K562 (cell line): ENCODE measurements at regions not wholly inside any gene's neighbourhood (a gene's known extent, or its start where the extent isn't known, plus 50 kb on each side); places are given as distances from the start of the nearest gene placed in this dataset.

Experiments
- ATAC-seq: fragments of 200-7000 bp; cut with Tn5 transposase; 3 replicates; pipeline ENCODE4 v1.9.1; 2020; ENCODE audit warnings: moderate library complexity
- BruUV-seq: library from RNA; stranded (reverse); fragments of 400-500 nt; replicated peaks from 2 replicates; lab custom pipeline; 2021; lab: Mats Ljungman, UMichigan
- CTCF ChIA-PET: fragments of 300-600 bp; formaldehyde crosslinking; extraction: SDS; loops from one replicate; lab custom pipeline; 2021; ENCODE audit warnings: low intra/inter-chr PET ratio; lab: Yijun Ruan, JAX
- POLR2A ChIA-PET: fragments of 300-600, 350-650 bp; sonication (Branson Sonifier 250); formaldehyde crosslinking; extraction: SDS; loops from one replicate; lab custom pipeline; 2021; ENCODE audit warnings: antibody characterized with exemption, inconsistent platforms; lab: Yijun Ruan, JAX
- DNase-seq, 4 experiments: peaks; one replicate each; pipeline versions ENCODE4 v3.0.0 to v3.0.0-alpha.2; 2011 to 2018; ENCODE audit warnings: low spot score in 3 of 4, mixed read lengths in 3 of 4; ENCODE audit errors: extremely low read depth in 1 of 4
- FAIRE-seq: peaks from 2 replicates; lab custom pipeline; 2011; peaks lifted over from hg19 to GRCh38; lab: Jason Lieb, UNC
- H2AFZ ChIP-seq: 2 replicates; pipeline ENCODE4 v1.6.0; 2011; ENCODE audit warnings: low read depth, low read length, control low read depth, inconsistent platforms
- H3K27ac ChIP-seq: fragments of 200-600 bp; 3 replicates; pipeline ENCODE4 v1.8.0; 2011; ENCODE audit warnings: low read depth, mild to moderate bottlenecking, control low read depth, inconsistent platforms, low read length, moderate library complexity, mixed read lengths; ENCODE audit errors: extremely low read depth
- H3K27me3 ChIP-seq, 2 experiments: fragments of 300-600 bp in 1 of 2; 2 replicates in 1 of 2; 3 replicates in 1 of 2; pipeline versions ENCODE4 v1.6.0 to v1.8.0; 2011; ENCODE audit warnings: inconsistent platforms in 2 of 2, low read length in 2 of 2, mild to moderate bottlenecking in 1 of 2, mixed read lengths in 1 of 2, moderate library complexity in 1 of 2; ENCODE audit not compliant: control insufficient read depth in 2 of 2, insufficient read depth in 2 of 2
- H3K36me3 ChIP-seq: fragments of 300-600 bp; 3 replicates; pipeline ENCODE4 v1.8.0; 2011; ENCODE audit warnings: mild to moderate bottlenecking, low read length, inconsistent platforms; ENCODE audit not compliant: control insufficient read depth, insufficient read depth
- H3K4me1 ChIP-seq, 2 experiments: fragments of 200-600 bp in 1 of 2; replicated peaks in 1 of 2; 2 replicates in 1 of 2; 3 replicates in 1 of 2; pipeline versions ENCODE4 v1.5.1 to v1.8.0; 2011; ENCODE audit warnings: inconsistent platforms in 2 of 2, low read length in 2 of 2, mild to moderate bottlenecking in 1 of 2, mixed read lengths in 1 of 2, moderate library complexity in 1 of 2; ENCODE audit not compliant: control insufficient read depth in 2 of 2, insufficient read depth in 2 of 2
- H3K4me2 ChIP-seq: 2 replicates; pipeline ENCODE4 v1.6.1; 2011; ENCODE audit warnings: low read length, control low read depth, inconsistent platforms, mixed read lengths; ENCODE audit not compliant: insufficient read depth
- H3K4me3 ChIP-seq: fragments of 200-600 bp; sonication (generic), shearing (Covaris generic); 2 replicates; pipeline ENCODE4 v1.5.1; 2016; ENCODE audit warnings: control low read depth, inconsistent platforms
- H3K79me2 ChIP-seq: fragments of 200-600 bp; 3 replicates; pipeline ENCODE4 v1.8.0; 2011; ENCODE audit warnings: low read length, inconsistent platforms; ENCODE audit not compliant: control insufficient read depth, insufficient read depth
- H3K9ac ChIP-seq, 2 experiments: 2 replicates each; pipeline versions ENCODE4 v1.6.0 to v1.6.1; 2011; ENCODE audit warnings: low read depth in 2 of 2, low read length in 2 of 2, control low read depth in 1 of 2, inconsistent platforms in 1 of 2, mild to moderate bottlenecking in 1 of 2, mixed read lengths in 1 of 2; ENCODE audit not compliant: insufficient read depth in 1 of 2
- H3K9me1 ChIP-seq: one replicate; pipeline ENCODE4 v1.6.0; 2011; ENCODE audit warnings: inconsistent platforms, mild to moderate bottlenecking, low read length, moderate library complexity; ENCODE audit not compliant: control insufficient read depth, insufficient read depth
- H3K9me3 ChIP-seq: replicated peaks from 2 replicates; pipeline ENCODE4 v1.5.1; 2011; ENCODE audit warnings: low read depth, low read length, inconsistent platforms; ENCODE audit not compliant: control insufficient read depth, insufficient read depth
- H4K20me1 ChIP-seq: replicated peaks from 2 replicates; pipeline ENCODE4 v1.6.1; 2011; ENCODE audit warnings: low read length, inconsistent platforms, mixed read lengths; ENCODE audit not compliant: control insufficient read depth, insufficient read depth
- CBFB ChIP-seq: sonication (generic); formaldehyde crosslinking; IDR thresholded peaks from 2 replicates; pipeline ENCODE4 v1.4.0; 2020; ENCODE audit warnings: mild to moderate bottlenecking, missing genetic modification reagents
- KDM4B ChIP-seq, 2 experiments: fragments of 450-650 bp in 1 of 2; sonication (generic) in 1 of 2; IDR thresholded peaks; 2 replicates each; pipeline ENCODE4 v1.6.1; 2016 to 2017; ENCODE audit warnings: borderline replicate concordance in 2 of 2, antibody characterized with exemption in 1 of 2, low read depth in 1 of 2, mild to moderate bottlenecking in 1 of 2
- MCM5 ChIP-seq: fragments of 450-650 bp; IDR thresholded peaks from 2 replicates; pipeline ENCODE4 v1.6.1; 2016; ENCODE audit warnings: low read depth
- MCM7 ChIP-seq, 2 experiments: fragments of 450-650 bp; IDR thresholded peaks; 2 replicates each; pipeline ENCODE4 v1.6.1; 2016 to 2018
- MTA2 ChIP-seq: fragments of 450-650 bp; IDR thresholded peaks from 2 replicates; pipeline ENCODE4 v1.6.1; 2016; ENCODE audit warnings: low read depth
- MTA3 ChIP-seq: fragments of 450-650 bp; formaldehyde crosslinking; IDR thresholded peaks from 2 replicates; pipeline ENCODE4 v1.6.1; 2017; ENCODE audit warnings: mild to moderate bottlenecking, borderline replicate concordance
- NCOR1 ChIP-seq: fragments of 450-650 bp; IDR thresholded peaks from 2 replicates; pipeline ENCODE4 v1.6.1; 2016; ENCODE audit warnings: mild to moderate bottlenecking, moderate library complexity
- SAFB ChIP-seq: fragments of 200-400 bp; formaldehyde crosslinking; IDR thresholded peaks from 2 replicates; pipeline ENCODE4 v1.6.1; 2017; ENCODE audit warnings: low read depth, low read length, borderline replicate concordance
- SNIP1 ChIP-seq: fragments of 450-650 bp; IDR thresholded peaks from 2 replicates; pipeline ENCODE4 v1.7.1; 2017; ENCODE audit warnings: low read depth, mild to moderate bottlenecking
- SOX6 ChIP-seq: fragments of 450-650 bp; IDR thresholded peaks from 2 replicates; pipeline ENCODE4 v1.6.1; 2014; ENCODE audit warnings: mild to moderate bottlenecking
- SP2 ChIP-seq: IDR thresholded peaks from 2 replicates; pipeline ENCODE4 v1.6.1; 2011; ENCODE audit warnings: mild to moderate bottlenecking, low read depth, low read length, moderate library complexity; ENCODE audit not compliant: poor library complexity, severe bottlenecking; ENCODE audit errors: extremely low read depth
- U2AF2 ChIP-seq: fragments of 200-400 bp; formaldehyde crosslinking; optimal IDR thresholded peaks from 2 replicates; pipeline ENCODE3; 2017; ENCODE audit warnings: low read depth, mild to moderate bottlenecking, low read length
- ZBED1 ChIP-seq: IDR thresholded peaks from 2 replicates; pipeline ENCODE4 v1.6.1; 2014
- ZNF146 ChIP-seq: IDR thresholded peaks from one replicate; pipeline ENCODE4 v1.6.1; 2018; ENCODE audit warnings: missing compliant biosample characterization; ENCODE audit not compliant: unreplicated experiment
- WGBS: fragments of 100-300 bp; shearing (Covaris generic); methylation state at CpG from one replicate; pipeline ENCODE4 v1.1.6; 2016; ENCODE audit warnings: low coverage, mixed read lengths; ENCODE audit not compliant: insufficient coverage; ENCODE audit errors: missing lambda C conversion rate; 5-methylcytosine and 5-hydroxymethylcytosine counted together
- in situ Hi-C: fragments of 300-500 bp; cut with MboI; formaldehyde crosslinking; loops from 4 replicates; pipeline ENCODE4 v1.15.0; 2018; ENCODE audit warnings: inconsistent platforms, mixed read lengths
- intact Hi-C: fragments of 100-400 bp; cut with micrococcal nuclease; formaldehyde crosslinking; loops from 2 replicates; pipeline ENCODE4 v1.14.2; 2022
- TF ChIP-seq, protein P1 (sequence below): fragments of 250-450 bp; sonication (Bioruptor Pico); IDR thresholded peaks from 2 replicates; pipeline ENCODE4 v1.8.0; 2022; ENCODE audit warnings: inconsistent platforms
- TF ChIP-seq, protein P2 (sequence below): sonication (generic); formaldehyde crosslinking; IDR thresholded peaks from 2 replicates; pipeline ENCODE4 v1.8.1; 2023; ENCODE audit warnings: mild to moderate bottlenecking, missing genetic modification reagents
- TF ChIP-seq, protein P3 (sequence below): sonication (generic); formaldehyde crosslinking; IDR thresholded peaks from 2 replicates; pipeline ENCODE4 v1.8.1; 2023; ENCODE audit warnings: mild to moderate bottlenecking, missing genetic modification reagents
- TF ChIP-seq, protein P4 (sequence below): sonication (generic); formaldehyde crosslinking; IDR thresholded peaks from 2 replicates; pipeline ENCODE4 v1.8.0; 2022; ENCODE audit warnings: missing genetic modification reagents, mild to moderate bottlenecking, borderline replicate concordance

DNA sequence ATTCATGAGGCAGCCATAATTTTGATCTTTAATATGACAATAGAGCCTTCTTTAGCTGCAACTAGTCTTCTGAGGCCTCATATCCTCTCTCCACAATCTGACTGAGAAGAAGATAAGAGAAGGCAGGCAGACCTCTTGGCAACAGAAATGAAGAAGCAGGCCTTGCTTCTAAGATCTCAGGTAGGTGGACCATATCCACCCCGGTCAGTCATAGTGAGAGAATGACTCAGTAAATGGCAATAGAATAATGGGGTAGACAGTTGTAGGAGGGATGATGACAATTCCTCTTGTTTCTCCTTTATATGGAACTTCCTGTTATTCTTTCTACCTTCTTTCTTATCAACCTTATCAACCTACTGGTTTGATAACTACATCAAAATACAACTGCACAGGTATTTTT, 246.7 kb upstream of the G2E3 start:
- Histone ChIP-seq H3K27ac (no peak overlapping the region), H3K9ac (no peak overlapping the region), H3K4me3 (no peak overlapping the region), H3K4me1 (no peaks in the 10 kb centered on the region), H3K36me3 (no peaks in the 10 kb centered on the region), H4K20me1 (no peaks in the 10 kb centered on the region), H3K79me2 (no peaks in the 10 kb centered on the region), H3K27me3 (no peaks in the 10 kb centered on the region; a peak in 1 of 5 replicates), H3K4me2 (no peak overlapping the region), H3K9me1 (no peaks in the 10 kb centered on the region), H3K9me3 (no peaks in the 10 kb centered on the region), H2AFZ (no peak overlapping the region)
- no peak for ATAC-seq
- FAIRE-seq: no peak
- ChIA-PET CTCF (no interaction called here), POLR2A (no interaction called here)
- in situ Hi-C loops: no loop called here
- no peak for DNase-seq
- BruUV-seq: no TSS peak
- 0% methylated on average over 1 of the region's 1 CpG for WGBS
- intact Hi-C loops: no loop called here
- TF ChIP-seq SAFB (no peak), MCM5 (no peak), CBFB (CRISPR knock-in tag) (no peak), ZBED1 (no peak), ZNF146 (CRISPR knock-in tag) (no peak), NCOR1 (no peak), SP2 (no peak), U2AF2 (no peak), SOX6 (no peak), SNIP1 (no peak), MCM7 (IDR thresholded peaks at IDR 0.05) (no peak), MTA2 (no peak), MTA3 (no peak), KDM4B (IDR thresholded peaks at IDR 0.05; ENCODE audit: borderline replicate concordance in 2 of 2, low read depth in 1 of 2) (no peak)
- TF ChIP-seq, protein P1, sequence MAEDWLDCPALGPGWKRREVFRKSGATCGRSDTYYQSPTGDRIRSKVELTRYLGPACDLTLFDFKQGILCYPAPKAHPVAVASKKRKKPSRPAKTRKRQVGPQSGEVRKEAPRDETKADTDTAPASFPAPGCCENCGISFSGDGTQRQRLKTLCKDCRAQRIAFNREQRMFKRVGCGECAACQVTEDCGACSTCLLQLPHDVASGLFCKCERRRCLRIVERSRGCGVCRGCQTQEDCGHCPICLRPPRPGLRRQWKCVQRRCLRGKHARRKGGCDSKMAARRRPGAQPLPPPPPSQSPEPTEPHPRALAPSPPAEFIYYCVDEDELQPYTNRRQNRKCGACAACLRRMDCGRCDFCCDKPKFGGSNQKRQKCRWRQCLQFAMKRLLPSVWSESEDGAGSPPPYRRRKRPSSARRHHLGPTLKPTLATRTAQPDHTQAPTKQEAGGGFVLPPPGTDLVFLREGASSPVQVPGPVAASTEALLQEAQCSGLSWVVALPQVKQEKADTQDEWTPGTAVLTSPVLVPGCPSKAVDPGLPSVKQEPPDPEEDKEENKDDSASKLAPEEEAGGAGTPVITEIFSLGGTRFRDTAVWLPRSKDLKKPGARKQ (CRISPR knock-in tag): no peak
- TF ChIP-seq, protein P2, sequence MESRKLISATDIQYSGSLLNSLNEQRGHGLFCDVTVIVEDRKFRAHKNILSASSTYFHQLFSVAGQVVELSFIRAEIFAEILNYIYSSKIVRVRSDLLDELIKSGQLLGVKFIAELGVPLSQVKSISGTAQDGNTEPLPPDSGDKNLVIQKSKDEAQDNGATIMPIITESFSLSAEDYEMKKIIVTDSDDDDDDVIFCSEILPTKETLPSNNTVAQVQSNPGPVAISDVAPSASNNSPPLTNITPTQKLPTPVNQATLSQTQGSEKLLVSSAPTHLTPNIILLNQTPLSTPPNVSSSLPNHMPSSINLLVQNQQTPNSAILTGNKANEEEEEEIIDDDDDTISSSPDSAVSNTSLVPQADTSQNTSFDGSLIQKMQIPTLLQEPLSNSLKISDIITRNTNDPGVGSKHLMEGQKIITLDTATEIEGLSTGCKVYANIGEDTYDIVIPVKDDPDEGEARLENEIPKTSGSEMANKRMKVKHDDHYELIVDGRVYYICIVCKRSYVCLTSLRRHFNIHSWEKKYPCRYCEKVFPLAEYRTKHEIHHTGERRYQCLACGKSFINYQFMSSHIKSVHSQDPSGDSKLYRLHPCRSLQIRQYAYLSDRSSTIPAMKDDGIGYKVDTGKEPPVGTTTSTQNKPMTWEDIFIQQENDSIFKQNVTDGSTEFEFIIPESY: no peak
- TF ChIP-seq, protein P3, sequence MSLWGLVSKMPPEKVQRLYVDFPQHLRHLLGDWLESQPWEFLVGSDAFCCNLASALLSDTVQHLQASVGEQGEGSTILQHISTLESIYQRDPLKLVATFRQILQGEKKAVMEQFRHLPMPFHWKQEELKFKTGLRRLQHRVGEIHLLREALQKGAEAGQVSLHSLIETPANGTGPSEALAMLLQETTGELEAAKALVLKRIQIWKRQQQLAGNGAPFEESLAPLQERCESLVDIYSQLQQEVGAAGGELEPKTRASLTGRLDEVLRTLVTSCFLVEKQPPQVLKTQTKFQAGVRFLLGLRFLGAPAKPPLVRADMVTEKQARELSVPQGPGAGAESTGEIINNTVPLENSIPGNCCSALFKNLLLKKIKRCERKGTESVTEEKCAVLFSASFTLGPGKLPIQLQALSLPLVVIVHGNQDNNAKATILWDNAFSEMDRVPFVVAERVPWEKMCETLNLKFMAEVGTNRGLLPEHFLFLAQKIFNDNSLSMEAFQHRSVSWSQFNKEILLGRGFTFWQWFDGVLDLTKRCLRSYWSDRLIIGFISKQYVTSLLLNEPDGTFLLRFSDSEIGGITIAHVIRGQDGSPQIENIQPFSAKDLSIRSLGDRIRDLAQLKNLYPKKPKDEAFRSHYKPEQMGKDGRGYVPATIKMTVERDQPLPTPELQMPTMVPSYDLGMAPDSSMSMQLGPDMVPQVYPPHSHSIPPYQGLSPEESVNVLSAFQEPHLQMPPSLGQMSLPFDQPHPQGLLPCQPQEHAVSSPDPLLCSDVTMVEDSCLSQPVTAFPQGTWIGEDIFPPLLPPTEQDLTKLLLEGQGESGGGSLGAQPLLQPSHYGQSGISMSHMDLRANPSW (CRISPR knock-in tag): no peak
- TF ChIP-seq, protein P4, sequence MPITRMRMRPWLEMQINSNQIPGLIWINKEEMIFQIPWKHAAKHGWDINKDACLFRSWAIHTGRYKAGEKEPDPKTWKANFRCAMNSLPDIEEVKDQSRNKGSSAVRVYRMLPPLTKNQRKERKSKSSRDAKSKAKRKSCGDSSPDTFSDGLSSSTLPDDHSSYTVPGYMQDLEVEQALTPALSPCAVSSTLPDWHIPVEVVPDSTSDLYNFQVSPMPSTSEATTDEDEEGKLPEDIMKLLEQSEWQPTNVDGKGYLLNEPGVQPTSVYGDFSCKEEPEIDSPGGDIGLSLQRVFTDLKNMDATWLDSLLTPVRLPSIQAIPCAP (CRISPR knock-in tag): no peak
